CD8-positive, alpha-beta memory T cell (primary cell): ENCODE measurements at regions not wholly inside any gene's neighbourhood (a gene's known extent, or its start where the extent isn't known, plus 50 kb on each side); places are given as distances from the start of the nearest gene placed in this dataset.
"Not testable (repeated sequence)": the region's sequence is repeated elsewhere in the genome, so short reads cannot be mapped to it uniquely, and the experiment has no call there.

Experiments
- CTCF ChIA-PET: fragments of 350-600 bp; sonication (Branson Sonifier 250); formaldehyde crosslinking; loops from one replicate; lab custom pipeline; 2021; ENCODE audit warnings: antibody characterized with exemption; lab: Charles Lee
- POLR2A ChIA-PET: fragments of 350-600 bp; sonication (Branson Sonifier 250); formaldehyde crosslinking; loops from one replicate; lab custom pipeline; 2021; ENCODE audit warnings: antibody characterized with exemption; lab: Charles Lee
- DNase-seq, 5 donors: peaks; one replicate each; pipeline versions ENCODE4 v3.0.0 to v3.0.0-alpha.2; 2020 to 2022; ENCODE audit warnings: mixed read lengths in 1 of 5
- H3K27ac ChIP-seq: one replicate; pipeline ENCODE4 v1.7.0; 2013; ENCODE audit warnings: low read depth, mild to moderate bottlenecking, low read length, moderate library complexity
- H3K27me3 ChIP-seq: 2 replicates; pipeline ENCODE4 v1.7.0; 2013; ENCODE audit warnings: low read length, mild to moderate bottlenecking; ENCODE audit not compliant: insufficient read depth, poor library complexity, severe bottlenecking
- H3K36me3 ChIP-seq: 2 replicates; pipeline ENCODE4 v1.7.0; 2013; ENCODE audit warnings: mild to moderate bottlenecking, low read length, moderate library complexity; ENCODE audit not compliant: insufficient read depth
- H3K4me1 ChIP-seq: 2 replicates; pipeline ENCODE4 v1.7.0; 2013; ENCODE audit warnings: mild to moderate bottlenecking, low read length, moderate library complexity; ENCODE audit not compliant: insufficient read depth
- H3K4me3 ChIP-seq: 2 replicates; pipeline ENCODE4 v1.7.0; 2013; ENCODE audit warnings: mild to moderate bottlenecking, low read length
- H3K9me3 ChIP-seq: 2 replicates; pipeline ENCODE4 v1.7.0; 2013; ENCODE audit warnings: mild to moderate bottlenecking, low read length
- H3K27ac Mint-ChIP-seq, 8 donors: one replicate each; pipeline ENCODE4 v1.8.0; 2020 to 2021; ENCODE audit warnings: mixed read lengths in 8 of 8, mild to moderate bottlenecking in 6 of 8, inconsistent platforms in 3 of 8, moderate library complexity in 3 of 8
- H3K27me3 Mint-ChIP-seq, 2 donors: one replicate each; pipeline ENCODE4 v1.8.0; 2020 to 2021; ENCODE audit warnings: mixed read lengths in 2 of 2, mild to moderate bottlenecking in 1 of 2, moderate library complexity in 1 of 2
- H3K36me3 Mint-ChIP-seq, 3 donors: one replicate each; pipeline ENCODE4 v1.8.0; 2020 to 2021; ENCODE audit warnings: mixed read lengths in 3 of 3, inconsistent platforms in 1 of 3, mild to moderate bottlenecking in 1 of 3
- H3K4me1 Mint-ChIP-seq, 3 donors: one replicate each; pipeline ENCODE4 v1.8.0; 2020 to 2021; ENCODE audit warnings: mixed read lengths in 3 of 3, inconsistent platforms in 1 of 3, mild to moderate bottlenecking in 1 of 3
- H3K4me3 Mint-ChIP-seq, 7 donors: one replicate each; pipeline ENCODE4 v1.8.0; 2020 to 2021; ENCODE audit warnings: mixed read lengths in 7 of 7, mild to moderate bottlenecking in 6 of 7, moderate library complexity in 4 of 7, inconsistent platforms in 2 of 7
- H3K9me3 Mint-ChIP-seq, 5 donors: one replicate each; pipeline ENCODE4 v1.8.0; 2020 to 2022; ENCODE audit warnings: mixed read lengths in 5 of 5, mild to moderate bottlenecking in 3 of 5, moderate library complexity in 2 of 5, inconsistent platforms in 1 of 5

GRCh38 chr12:33596814-33597213 lies 157.2 kb upstream of the SYT10 start:
- H3K36me3 Mint-ChIP-seq = no peaks in the 10 kb centered on the region
- H3K27ac ChIP-seq = no peak overlapping the region
- H3K4me3 Mint-ChIP-seq = no peak overlapping the region
- H3K9me3 ChIP-seq = no peaks in the 10 kb centered on the region
- DNase-seq = no peak
- no peak overlapping the region for H3K4me3 ChIP-seq
- peaks cover 0 to 16% (median 0%) of the 10 kb centered on the region in 5 donors for H3K9me3 Mint-ChIP-seq
- no peak overlapping the region for H3K27ac Mint-ChIP-seq
- peaks cover 0 to 2% of the 10 kb centered on the region in 2 donors for H3K27me3 Mint-ChIP-seq
- no peaks in the 10 kb centered on the region for H3K36me3 ChIP-seq
- H3K27me3 ChIP-seq = no peaks in the 10 kb centered on the region
- POLR2A ChIA-PET = no interaction called here
- no peaks in the 10 kb centered on the region for H3K4me1 ChIP-seq
- CTCF ChIA-PET = no interaction called here
- H3K4me1 Mint-ChIP-seq = no peaks in the 10 kb centered on the region

- ChIA-PET CTCF (no interaction called here), POLR2A (no interaction called here)
- Histone ChIP-seq H3K4me1 (no peaks in the 10 kb centered on the region), H3K27ac (no peak overlapping the region), H3K4me3 (no peak overlapping the region), H3K27me3 (no peaks in the 10 kb centered on the region), H3K36me3 (no peaks in the 10 kb centered on the region), H3K9me3 (no peaks in the 10 kb centered on the region)
- Mint-ChIP-seq H3K9me3 (peaks cover 0 to 19% (median 0%) of the 10 kb centered on the region in 5 donors), H3K4me3 (no peak overlapping the region), H3K27me3 (peaks cover 0 to 2% of the 10 kb centered on the region in 2 donors), H3K4me1 (no peaks in the 10 kb centered on the region), H3K27ac (no peak overlapping the region), H3K36me3 (no peaks in the 10 kb centered on the region)
- no peak for DNase-seq
Measured at GRCh38 chr12:33602515-33602914, 162.9 kb upstream of the SYT10 start.

- no peak overlapping the region for H3K4me3 Mint-ChIP-seq
Measured at GRCh38 chr12:33605757-33606156, 166.1 kb upstream of the SYT10 start.

DNA sequence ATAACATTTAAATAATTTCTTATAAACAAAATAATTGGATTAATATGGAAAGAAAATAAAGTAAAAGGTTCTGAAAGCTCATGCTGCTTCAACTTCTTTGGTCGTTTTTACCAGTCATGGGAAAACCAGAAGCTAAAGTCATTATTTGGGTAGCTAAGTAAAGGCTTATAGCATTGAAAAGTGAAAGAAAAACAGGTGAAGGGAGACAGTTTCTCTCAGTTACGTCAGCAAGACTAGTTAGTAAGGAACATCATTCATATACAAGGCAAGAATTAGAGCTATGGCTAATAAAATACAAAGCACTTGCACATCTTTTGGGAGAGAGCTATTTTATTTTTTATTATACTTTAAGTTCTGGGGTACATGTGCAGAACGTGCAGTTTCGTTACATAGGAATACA lies 170.3 kb upstream of the SYT10 start:
- no peak overlapping the region for H3K4me3 ChIP-seq
- no peaks in the 10 kb centered on the region for H3K9me3 ChIP-seq
- H3K36me3 ChIP-seq = no peaks in the 10 kb centered on the region
- ChIA-PET POLR2A (no interaction called here), CTCF (no interaction called here)
- H3K27me3 ChIP-seq = no peaks in the 10 kb centered on the region
- H3K9me3 Mint-ChIP-seq = peaks cover 0 to 30% (median 2%) of the 10 kb centered on the region in 5 donors
- DNase-seq = no peak
- no peaks in the 10 kb centered on the region for H3K4me1 ChIP-seq
- H3K4me3 Mint-ChIP-seq = no peak overlapping the region
- peak overlapping the region in 1 of 8 donors; percentile 69 for H3K27ac Mint-ChIP-seq
- H3K36me3 Mint-ChIP-seq = no peaks in the 10 kb centered on the region
- no peaks in the 10 kb centered on the region for H3K4me1 Mint-ChIP-seq
- no peaks in the 10 kb centered on the region for H3K27me3 Mint-ChIP-seq
- no peak overlapping the region for H3K27ac ChIP-seq

More at GRCh38 chr12:33605757-33606156, 166.1 kb upstream of the SYT10 start:
- Histone ChIP-seq H3K27me3 (no peaks in the 10 kb centered on the region), H3K4me1 (no peaks in the 10 kb centered on the region), H3K36me3 (no peaks in the 10 kb centered on the region), H3K27ac (no peak overlapping the region), H3K9me3 (no peaks in the 10 kb centered on the region), H3K4me3 (no peak overlapping the region)
- no peak for DNase-seq
- CTCF ChIA-PET = no interaction called here
- Mint-ChIP-seq H3K4me1 (no peaks in the 10 kb centered on the region), H3K27ac (no peak overlapping the region), H3K36me3 (no peaks in the 10 kb centered on the region), H3K9me3 (peaks cover 0 to 31% (median under 1%) of the 10 kb centered on the region in 5 donors), H3K27me3 (no peaks in the 10 kb centered on the region)
- POLR2A ChIA-PET = no interaction called here

DNA sequence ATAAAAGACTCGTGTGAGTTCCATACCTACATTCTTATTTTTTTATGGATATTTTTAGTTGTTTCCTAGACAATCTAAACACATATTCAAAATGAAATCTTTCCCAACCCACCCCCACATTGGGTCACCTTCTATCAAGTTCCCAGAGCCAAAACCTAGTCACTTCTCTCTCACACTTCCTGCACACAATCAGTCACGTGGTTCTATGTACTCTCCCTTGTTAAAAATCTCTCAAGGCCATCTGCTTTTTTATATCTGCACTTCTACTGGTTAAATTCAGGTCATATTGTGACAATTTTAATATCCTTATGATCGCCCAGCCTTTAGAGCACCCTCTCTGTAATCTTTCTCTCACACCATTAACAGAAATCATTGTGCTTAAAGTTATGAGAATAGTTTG lies 175.0 kb upstream of the SYT10 start:
- no peak overlapping the region for H3K27ac ChIP-seq
- Mint-ChIP-seq H3K4me1 (no peaks in the 10 kb centered on the region), H3K36me3 (no peaks in the 10 kb centered on the region), H3K9me3 (peaks cover 6 to 26% (median 8%) of the 10 kb centered on the region in 5 donors), H3K27ac (no peak overlapping the region), H3K4me3 (no peak overlapping the region), H3K27me3 (no peaks in the 10 kb centered on the region)
- H3K4me1 ChIP-seq = no peaks in the 10 kb centered on the region
- H3K27me3 ChIP-seq = no peaks in the 10 kb centered on the region
- ChIA-PET CTCF (no interaction called here), POLR2A (no interaction called here)
- H3K36me3 ChIP-seq = no peaks in the 10 kb centered on the region
- H3K9me3 ChIP-seq = no peaks in the 10 kb centered on the region
- no peak overlapping the region for H3K4me3 ChIP-seq
- DNase-seq = no peak

- H3K27ac ChIP-seq = no peak overlapping the region
- no peak for DNase-seq
- no peaks in the 10 kb centered on the region for H3K4me1 Mint-ChIP-seq
- no peak overlapping the region for H3K4me3 ChIP-seq
- H3K36me3 Mint-ChIP-seq = no peaks in the 10 kb centered on the region
- H3K27me3 Mint-ChIP-seq = no peaks in the 10 kb centered on the region
- H3K27me3 ChIP-seq = no peaks in the 10 kb centered on the region
- no peaks in the 10 kb centered on the region for H3K4me1 ChIP-seq
- H3K27ac Mint-ChIP-seq = no peak overlapping the region
- no peak overlapping the region for H3K4me3 Mint-ChIP-seq
- H3K9me3 ChIP-seq = no peaks in the 10 kb centered on the region
- no peaks in the 10 kb centered on the region for H3K36me3 ChIP-seq
- ChIA-PET POLR2A (no interaction called here), CTCF (no interaction called here)
- H3K9me3 Mint-ChIP-seq = peaks cover 8 to 26% (median 13%) of the 10 kb centered on the region in 5 donors
Measured at GRCh38 chr12:33617218-33617617, 177.6 kb upstream of the SYT10 start.

- CTCF ChIA-PET = no interaction called here
- H3K27me3 Mint-ChIP-seq = no peaks in the 10 kb centered on the region
- Histone ChIP-seq H3K27me3 (no peaks in the 10 kb centered on the region), H3K27ac (no peak overlapping the region), H3K4me1 (no peaks in the 10 kb centered on the region), H3K9me3 (no peaks in the 10 kb centered on the region), H3K36me3 (no peaks in the 10 kb centered on the region), H3K4me3 (no peak overlapping the region)
- no peaks in the 10 kb centered on the region for H3K4me1 Mint-ChIP-seq
- H3K27ac Mint-ChIP-seq = no peak overlapping the region
- no peak overlapping the region for H3K4me3 Mint-ChIP-seq
- POLR2A ChIA-PET = no interaction called here
- H3K9me3 Mint-ChIP-seq = peaks cover 3 to 6% (median 5%) of the 10 kb centered on the region in 5 donors
- DNase-seq = no peak
- H3K36me3 Mint-ChIP-seq = no peaks in the 10 kb centered on the region
Measured at GRCh38 chr12:33628087-33628486, 188.5 kb upstream of the SYT10 start.

GRCh38 chr12:33634544-33634943 lies 194.9 kb upstream of the SYT10 start:
- no peaks in the 10 kb centered on the region for H3K4me1 Mint-ChIP-seq
- no peak for DNase-seq
- Histone ChIP-seq H3K4me3 (no peak overlapping the region), H3K36me3 (no peaks in the 10 kb centered on the region), H3K27me3 (no peaks in the 10 kb centered on the region), H3K4me1 (no peaks in the 10 kb centered on the region), H3K9me3 (no peaks in the 10 kb centered on the region), H3K27ac (no peak overlapping the region)
- H3K27ac Mint-ChIP-seq = no peak overlapping the region
- POLR2A ChIA-PET = no interaction called here
- CTCF ChIA-PET = no interaction called here
- no peaks in the 10 kb centered on the region for H3K36me3 Mint-ChIP-seq
- peaks cover 0 to 18% (median 4%) of the 10 kb centered on the region in 5 donors for H3K9me3 Mint-ChIP-seq
- H3K27me3 Mint-ChIP-seq = no peaks in the 10 kb centered on the region
- no peak overlapping the region for H3K4me3 Mint-ChIP-seq

DNA sequence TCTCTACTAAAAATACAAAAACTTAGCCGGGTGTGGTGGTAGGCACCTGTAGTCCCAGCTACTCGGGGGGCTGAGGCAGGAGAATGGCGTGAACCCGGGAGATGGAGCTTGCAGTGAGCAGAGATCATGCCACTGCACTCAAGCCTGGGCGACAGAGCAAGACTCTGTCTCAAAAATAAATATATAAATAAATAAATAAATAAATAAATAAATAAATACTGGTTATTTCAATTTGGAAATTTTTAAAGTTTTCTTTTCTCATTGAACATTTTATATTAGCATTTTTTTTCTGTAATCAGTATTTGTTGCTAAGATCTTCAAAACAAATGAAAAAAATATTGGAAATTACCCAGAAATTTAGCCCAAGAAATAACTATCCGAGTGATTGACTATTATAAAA lies 197.3 kb upstream of the SYT10 start:
- H3K36me3 Mint-ChIP-seq, H3K9me3 ChIP-seq, CTCF ChIA-PET, H3K4me3 Mint-ChIP-seq, H3K4me1 Mint-ChIP-seq, H3K4me1 ChIP-seq, H3K27me3 ChIP-seq, H3K27ac ChIP-seq, H3K27ac Mint-ChIP-seq, H3K4me3 ChIP-seq, POLR2A ChIA-PET, H3K27me3 Mint-ChIP-seq, H3K36me3 ChIP-seq, DNase-seq: not testable (repeated sequence)
- peaks cover 0 to 18% (median 4%) of the 10 kb centered on the region in 5 donors for H3K9me3 Mint-ChIP-seq
